ENCODE measurements at regions not wholly inside any gene's neighbourhood (a gene's known extent, or its start where the extent isn't known, plus 50 kb on each side); places are given as distances from the start of the nearest gene placed in this dataset.

- no peak for DNase-seq (ENCODE audit: low spot score)
These were observed 73.3 kb upstream of the ISX start for GRCh38 chr22:34992672-34993071.

- DNase-seq (ENCODE audit: low spot score) = no peak
These were observed 72.4 kb upstream of the ISX start for GRCh38 chr22:34993548-34993947.

GRCh38 chr22:34997633-34998299 lies 68.2 kb upstream of the ISX start:
- no peak for DNase-seq (ENCODE audit: low spot score)

GRCh38 chr22:34998921-34999320 lies 67.0 kb upstream of the ISX start:
- DNase-seq (ENCODE audit: low spot score) = no peak

GRCh38 chr22:35008213-35008612 lies 57.7 kb upstream of the ISX start:
- no peak for DNase-seq (ENCODE audit: low spot score)

- no peak for DNase-seq (ENCODE audit: low spot score)
These were observed 55.4 kb upstream of the ISX start for GRCh38 chr22:35010543-35010942.

- DNase-seq (ENCODE audit: low spot score) = no peak
These were observed 51.1 kb upstream of the ISX start for GRCh38 chr22:35014812-35015211.
